ENCODE measurements at regions not wholly inside any gene's neighbourhood (a gene's known extent, or its start where the extent isn't known, plus 50 kb on each side); places are given as distances from the start of the nearest gene placed in this dataset.
A peak's percentile ranks its signal among the peaks of the same experiment; 100 is the strongest.

DNA sequence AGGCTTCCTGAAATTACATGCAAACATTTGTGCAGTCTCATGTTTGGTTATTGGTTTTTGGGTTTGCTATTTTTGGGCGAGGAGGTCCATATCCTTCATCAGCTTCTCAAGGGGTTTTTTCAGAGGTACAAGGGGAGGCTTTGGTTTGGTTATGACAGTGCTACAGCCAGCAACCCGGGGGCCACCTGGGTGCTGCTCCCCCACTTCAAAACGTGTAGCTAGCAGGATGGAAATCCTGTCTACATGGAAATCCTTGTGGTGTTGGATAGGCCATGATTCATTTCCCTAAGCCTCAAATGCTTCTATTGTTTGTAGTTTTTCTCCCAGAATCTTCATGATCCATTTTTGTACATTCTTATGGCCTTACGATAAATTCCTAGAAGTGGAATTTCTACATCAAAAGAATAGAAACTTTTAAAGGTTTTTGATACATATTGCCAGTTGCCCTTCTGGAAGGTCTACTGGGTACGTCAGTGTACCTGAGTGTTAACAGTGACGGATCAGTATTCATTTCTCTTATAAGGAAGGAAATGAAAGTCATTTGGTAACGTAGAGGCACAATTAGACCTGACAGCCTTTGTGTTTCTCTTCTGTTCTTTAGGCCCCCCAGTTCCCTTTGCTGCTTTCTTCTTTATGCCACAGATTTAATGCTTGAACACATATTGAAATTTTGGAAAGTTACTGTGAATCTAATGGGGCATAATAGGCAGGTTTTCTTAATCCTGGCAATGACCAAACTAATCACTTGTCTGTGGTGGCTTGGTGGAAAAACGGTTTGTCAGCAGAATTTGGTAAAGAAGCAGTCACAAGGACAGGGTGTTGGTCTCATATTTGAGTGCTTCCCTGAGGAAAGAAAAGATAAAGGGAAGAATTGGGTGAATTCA, 69.7 kb upstream of the ABL1 start:
- Histone ChIP-seq H3K9me3 (no peaks in the 10 kb centered on the region), H3K4me1 (peaks cover 8% of the 10 kb centered on the region), H3K36me3 (no peaks in the 10 kb centered on the region), H3K27me3 (no peaks in the 10 kb centered on the region), H3K4me3 (ENCODE audit: low read depth, low read length) (no peak overlapping the region)
- TF ChIP-seq, protein P1, sequence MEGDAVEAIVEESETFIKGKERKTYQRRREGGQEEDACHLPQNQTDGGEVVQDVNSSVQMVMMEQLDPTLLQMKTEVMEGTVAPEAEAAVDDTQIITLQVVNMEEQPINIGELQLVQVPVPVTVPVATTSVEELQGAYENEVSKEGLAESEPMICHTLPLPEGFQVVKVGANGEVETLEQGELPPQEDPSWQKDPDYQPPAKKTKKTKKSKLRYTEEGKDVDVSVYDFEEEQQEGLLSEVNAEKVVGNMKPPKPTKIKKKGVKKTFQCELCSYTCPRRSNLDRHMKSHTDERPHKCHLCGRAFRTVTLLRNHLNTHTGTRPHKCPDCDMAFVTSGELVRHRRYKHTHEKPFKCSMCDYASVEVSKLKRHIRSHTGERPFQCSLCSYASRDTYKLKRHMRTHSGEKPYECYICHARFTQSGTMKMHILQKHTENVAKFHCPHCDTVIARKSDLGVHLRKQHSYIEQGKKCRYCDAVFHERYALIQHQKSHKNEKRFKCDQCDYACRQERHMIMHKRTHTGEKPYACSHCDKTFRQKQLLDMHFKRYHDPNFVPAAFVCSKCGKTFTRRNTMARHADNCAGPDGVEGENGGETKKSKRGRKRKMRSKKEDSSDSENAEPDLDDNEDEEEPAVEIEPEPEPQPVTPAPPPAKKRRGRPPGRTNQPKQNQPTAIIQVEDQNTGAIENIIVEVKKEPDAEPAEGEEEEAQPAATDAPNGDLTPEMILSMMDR (IDR thresholded peaks at IDR 0.05; ENCODE audit: low read depth, low read length): no peak
- DNase-seq: no peak

DNA sequence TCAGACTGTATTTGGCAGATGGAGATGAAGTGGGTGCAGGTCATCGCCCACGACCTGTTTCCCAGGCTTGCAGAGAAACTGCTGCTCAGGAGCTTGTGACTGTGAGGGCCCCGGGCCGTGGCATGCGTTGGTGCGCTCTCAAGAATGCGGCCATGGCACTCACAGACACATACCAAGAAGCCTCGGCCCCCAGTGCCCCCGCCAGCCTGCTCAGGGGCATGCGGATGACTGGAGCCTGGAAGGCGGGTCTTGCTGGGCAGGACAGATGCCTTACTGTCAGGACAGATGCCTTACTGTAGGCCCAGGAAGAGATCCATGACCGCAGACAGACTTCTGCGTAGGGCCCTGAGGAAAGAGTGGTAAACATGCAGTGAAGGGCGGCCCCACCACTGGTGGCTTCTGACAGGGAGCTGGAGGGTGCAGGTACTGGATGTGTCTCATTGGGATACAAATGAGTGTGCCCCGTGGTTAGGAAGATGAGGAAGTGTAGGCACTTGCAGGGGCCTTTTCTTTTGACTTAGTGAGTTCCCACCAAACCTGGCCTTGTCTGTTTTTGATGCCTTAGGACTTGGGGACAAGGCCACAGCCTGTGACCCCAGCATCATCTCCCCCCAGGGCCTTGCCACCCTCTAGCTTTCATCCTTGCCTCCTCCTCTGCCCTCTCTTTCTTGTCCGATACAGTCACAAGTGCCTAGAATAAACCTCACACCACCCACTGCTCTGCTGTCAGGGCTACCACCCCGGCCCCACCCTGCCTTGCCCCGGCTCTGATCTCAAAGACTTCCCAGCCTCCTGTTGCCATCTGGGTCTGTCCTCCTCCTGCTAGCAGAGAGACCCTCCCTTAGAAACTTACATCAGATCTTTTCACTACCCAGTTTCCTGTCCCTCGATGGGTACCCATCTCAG, 68.8 kb upstream of the ABL1 start:
- Histone ChIP-seq H3K9me3 (no peaks in the 10 kb centered on the region), H3K4me1 (peaks cover 8% of the 10 kb centered on the region), H3K36me3 (no peaks in the 10 kb centered on the region), H3K27me3 (no peaks in the 10 kb centered on the region), H3K4me3 (ENCODE audit: low read depth, low read length) (no peak overlapping the region)
- TF ChIP-seq, protein P1 (IDR thresholded peaks at IDR 0.05; ENCODE audit: low read depth, low read length): no peak
- no peak for DNase-seq

DNA sequence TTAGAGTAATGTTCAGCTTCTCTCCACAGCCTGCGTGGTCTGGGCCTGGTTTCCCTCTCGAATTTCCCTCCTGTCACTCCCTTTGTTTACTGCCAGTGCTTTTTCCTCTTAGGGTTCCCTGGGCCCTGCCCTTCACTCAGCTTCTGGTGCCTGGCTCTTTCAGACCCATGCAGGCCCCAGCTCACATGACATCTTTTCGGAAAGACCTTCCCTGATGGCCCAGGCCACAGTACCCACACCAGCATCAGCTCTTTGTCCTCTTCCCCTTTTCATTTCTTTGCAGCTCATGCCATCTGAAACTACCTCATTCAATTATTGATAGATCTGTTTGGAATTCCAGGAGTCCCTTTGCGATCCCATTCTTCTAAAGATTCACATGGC, 68.1 kb upstream of the ABL1 start:
- TF ChIP-seq, protein P1 (IDR thresholded peaks at IDR 0.05; ENCODE audit: low read depth, low read length): no peak
- no peaks in the 10 kb centered on the region for H3K9me3 ChIP-seq
- no peak for DNase-seq
- no peaks in the 10 kb centered on the region for H3K36me3 ChIP-seq
- H3K4me1 ChIP-seq: peaks cover 8% of the 10 kb centered on the region
- no peak overlapping the region for H3K4me3 ChIP-seq (ENCODE audit: low read depth, low read length)
- H3K27me3 ChIP-seq: no peaks in the 10 kb centered on the region

DNA sequence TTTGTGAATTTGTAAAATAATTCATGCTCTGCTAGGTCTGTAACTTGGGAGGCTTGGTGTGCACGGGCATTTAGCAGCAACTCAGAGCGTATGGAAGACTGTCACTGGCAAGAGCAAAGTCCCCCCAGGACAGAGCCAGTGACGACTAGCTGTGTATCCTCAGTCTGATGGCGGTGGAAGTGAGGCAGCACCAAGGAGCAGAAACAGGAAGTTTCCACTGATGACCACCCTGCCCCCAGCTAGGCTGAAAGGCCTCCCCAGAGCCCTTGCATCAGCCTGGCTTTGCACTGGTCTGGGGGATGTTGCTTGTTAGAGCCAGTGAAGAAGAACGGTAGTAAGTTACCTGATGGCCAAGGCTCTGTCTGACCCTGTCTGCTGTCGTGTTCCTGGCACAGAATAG, 66.8 kb upstream of the ABL1 start:
- no peak overlapping the region for H3K4me3 ChIP-seq (ENCODE audit: low read depth, low read length)
- no peaks in the 10 kb centered on the region for H3K27me3 ChIP-seq
- peaks cover 8% of the 10 kb centered on the region for H3K4me1 ChIP-seq
- TF ChIP-seq, protein P1 (IDR thresholded peaks at IDR 0.05; ENCODE audit: low read depth, low read length): no peak
- DNase-seq: peak; percentile 30
- no peaks in the 10 kb centered on the region for H3K9me3 ChIP-seq
- no peaks in the 10 kb centered on the region for H3K36me3 ChIP-seq

DNA sequence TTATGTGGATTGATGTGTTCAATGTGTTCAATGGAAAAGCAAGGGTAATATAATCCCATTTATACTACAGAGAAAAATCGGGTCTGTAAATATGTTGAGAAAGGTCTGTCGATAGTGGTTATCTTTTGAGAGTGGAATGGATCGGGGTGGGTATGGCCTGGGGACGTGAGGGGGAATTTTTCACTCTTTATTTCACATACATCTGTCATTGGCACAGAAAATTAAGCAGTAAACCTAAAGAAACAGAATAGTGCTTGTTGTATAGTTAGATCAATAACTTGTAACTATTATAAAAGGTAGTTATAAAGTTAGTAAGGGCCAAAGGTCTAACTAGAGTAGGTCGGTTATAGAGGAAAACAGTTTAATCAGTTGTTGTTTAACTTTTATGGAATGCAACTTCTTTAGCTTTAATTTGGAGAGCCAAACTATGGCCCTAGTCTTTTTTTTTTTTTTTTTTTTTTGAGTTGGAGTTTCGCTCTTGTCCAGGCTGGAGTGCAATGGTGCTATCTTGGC, 66.1 kb upstream of the ABL1 start:
- Histone ChIP-seq H3K4me1 (peaks cover 8% of the 10 kb centered on the region), H3K36me3 (no peaks in the 10 kb centered on the region), H3K4me3 (ENCODE audit: low read depth, low read length) (no peak overlapping the region), H3K9me3 (no peaks in the 10 kb centered on the region), H3K27me3 (no peaks in the 10 kb centered on the region)
- DNase-seq: no peak
- TF ChIP-seq, protein P1 (IDR thresholded peaks at IDR 0.05; ENCODE audit: low read depth, low read length): no peak

Measured in BE2C (cell line).